Spleen (tissue), 11 donors: ENCODE measurements at regions not wholly inside any gene's neighbourhood (a gene's known extent, or its start where the extent isn't known, plus 50 kb on each side); places are given as distances from the start of the nearest gene placed in this dataset.
A peak's percentile ranks its signal among the peaks of the same experiment; 100 is the strongest.

ENCODE experiments used
- DNase-seq: peaks from one replicate; pipeline ENCODE4 v3.0.0-alpha.2; 2020
- H3K27ac ChIP-seq, 8 donors: fragments of 200-600 bp; sonication (generic) in 7 of 8; 1 replicate in 4 of 8; 2 replicates in 4 of 8; pipeline versions ENCODE4 v1.5.0 to v1.8.0; 2016 to 2021; ENCODE audit warnings: inconsistent platforms in 4 of 8, mild to moderate bottlenecking in 4 of 8, moderate library complexity in 1 of 8
- H3K27me3 ChIP-seq, 7 donors: fragments of 200-600 bp; sonication (generic) in 6 of 7; replicated peaks in 1 of 7; 1 replicate in 4 of 7; 2 replicates in 3 of 7; pipeline versions ENCODE4 v1.5.0 to v1.8.0; 2016 to 2021; ENCODE audit warnings: inconsistent platforms in 3 of 7, mild to moderate bottlenecking in 1 of 7
- H3K36me3 ChIP-seq, 6 donors: fragments of 200-600 bp; sonication (generic) in 5 of 6; 1 replicate in 4 of 6; 2 replicates in 2 of 6; pipeline versions ENCODE4 v1.5.0 to v1.8.0; 2016 to 2021; ENCODE audit warnings: inconsistent platforms in 2 of 6
- H3K4me1 ChIP-seq, 6 donors: fragments of 200-600 bp; sonication (generic) in 5 of 6; 1 replicate in 3 of 6; 2 replicates in 3 of 6; pipeline versions ENCODE4 v1.5.0 to v1.8.0; 2016 to 2021; ENCODE audit warnings: inconsistent platforms in 3 of 6
- H3K4me3 ChIP-seq, 8 donors: fragments of 200-600 bp; sonication (generic) in 7 of 8; 1 replicate in 4 of 8; 2 replicates in 4 of 8; pipeline versions ENCODE4 v1.5.0 to v1.8.0; 2016 to 2021; ENCODE audit warnings: inconsistent platforms in 4 of 8, mild to moderate bottlenecking in 4 of 8, moderate library complexity in 2 of 8
- H3K9me3 ChIP-seq, 8 donors: fragments of 200-600 bp; sonication (generic) in 7 of 8; 1 replicate in 4 of 8; 2 replicates in 4 of 8; pipeline versions ENCODE4 v1.5.0 to v1.8.0; 2016 to 2021; ENCODE audit warnings: inconsistent platforms in 4 of 8
- CTCF ChIP-seq, 11 experiments: fragments of 200-600 bp in 7 of 11; fragments of 450-650 bp in 4 of 11; sonication (generic) in 4 of 11; IDR thresholded peaks in 8 of 11; conservative IDR thresholded peaks in 3 of 11; 1 replicate in 7 of 11; 2 replicates in 4 of 11; pipeline versions ENCODE4 v1.4.0 to v1.8.0; 2016 to 2021; ENCODE audit warnings: antibody characterized with exemption in 11 of 11, inconsistent platforms in 4 of 11, mild to moderate bottlenecking in 1 of 11
- POLR2A ChIP-seq, 3 donors: fragments of 450-650 bp; IDR thresholded peaks; one replicate each; pipeline ENCODE4 v1.5.1; 2017; ENCODE audit warnings: antibody characterized with exemption in 3 of 3, mild to moderate bottlenecking in 1 of 3
- POLR2AphosphoS5 ChIP-seq, 3 donors: sonication (generic); formaldehyde crosslinking; IDR thresholded peaks; one replicate each; pipeline ENCODE4 v1.5.1; 2017; ENCODE audit warnings: antibody characterized with exemption in 3 of 3
- WGBS, 5 donors: extraction: QIAGEN DNeasy Blood & Tissue Kit in 3 of 5; methylation state at CpG; one replicate each; pipeline versions ENCODE4 v1.1.5 to v1.1.7; 2013 to 2018; 5-methylcytosine and 5-hydroxymethylcytosine counted together
- intact Hi-C: fragments of 100-400 bp; cut with DNase I; formaldehyde crosslinking; loops from one replicate; pipeline ENCODE4 v1.15.0; 2023; ENCODE audit warnings: low total_unique reads
- donor health status: healthy with polysubstance abuse.
- donor health status: DM: no; HTN: no; CAD: no; lungs with moderate emphysema.
- donor health status: DM: no; HTN: no; CAD: no.
- donor health status: Bipolar disorder and iron deficiency.
- donor health status: healthy.
- donor health status: DM: no; HTN: no; CAD: no.
- donor health status: DM: yes; HTN: yes; CAD: no.

- DNase-seq = no peak
- Histone ChIP-seq H3K27ac (no peak overlapping the region), H3K36me3 (peaks cover 0 to 99% (median 88%) of the 10 kb centered on the region in 6 donors), H3K4me3 (no peak overlapping the region), H3K9me3 (no peaks in the 10 kb centered on the region), H3K27me3 (no peaks in the 10 kb centered on the region), H3K4me1 (peaks cover 10 to 44% (median 33%) of the 10 kb centered on the region in 6 donors)
- TF ChIP-seq CTCF (IDR thresholded peaks at IDR 0.05 in 8 of 11, conservative IDR thresholded peaks at IDR 0.05 in 3 of 11) (no peak), POLR2AphosphoS5 (IDR thresholded peaks at IDR 0.05) (peak in 1 of 3 donors; percentile 19)
- intact Hi-C loops = no loop called here
- WGBS, 5 donors = 90 to 98% (median 94%) methylated on average over 9 to 12 of the region's 12 CpGs
Measured at GRCh38 chr17:77496401-77496801, 355.6 kb downstream of the SEC14L1 start.

GRCh38 chr17:77496831-77497577 lies 356.2 kb downstream of the SEC14L1 start:
- WGBS, 5 donors = 92 to 96% (median 95%) methylated on average over 5 to 9 of the region's 9 CpGs
- H3K4me3 ChIP-seq = no peak overlapping the region
- intact Hi-C loops = no loop called here
- no peaks in the 10 kb centered on the region for H3K27me3 ChIP-seq
- no peaks in the 10 kb centered on the region for H3K9me3 ChIP-seq
- H3K4me1 ChIP-seq = peaks cover 10 to 38% (median 28%) of the 10 kb centered on the region in 6 donors
- H3K27ac ChIP-seq = no peak overlapping the region
- TF ChIP-seq CTCF (IDR thresholded peaks at IDR 0.05 in 8 of 11, conservative IDR thresholded peaks at IDR 0.05 in 3 of 11) (no peak), POLR2A (IDR thresholded peaks at IDR 0.05) (no peak), POLR2AphosphoS5 (IDR thresholded peaks at IDR 0.05) (peak in 2 of 3 donors; percentile 25 to 57)
- DNase-seq = peak; percentile 72
- peaks cover 0 to 99% (median 89%) of the 10 kb centered on the region in 6 donors for H3K36me3 ChIP-seq

GRCh38 chr17:77497578-77497934 lies 356.8 kb downstream of the SEC14L1 start:
- peak; percentile 45 for DNase-seq

More at GRCh38 chr17:77497578-77497934, 356.8 kb downstream of the SEC14L1 start:
- intact Hi-C loops = no loop called here
- Histone ChIP-seq H3K9me3 (no peaks in the 10 kb centered on the region), H3K27ac (no peak overlapping the region), H3K4me1 (peaks cover 10 to 32% (median 24%) of the 10 kb centered on the region in 6 donors), H3K4me3 (no peak overlapping the region), H3K27me3 (no peaks in the 10 kb centered on the region), H3K36me3 (peaks cover 0 to 99% (median 83%) of the 10 kb centered on the region in 6 donors)
- 82 to 98% (median 93%) methylated on average over 6 to 8 of the region's 8 CpGs for WGBS, 5 donors
- peak in 1 of 3 donors; percentile 58 for TF ChIP-seq POLR2AphosphoS5 (IDR thresholded peaks at IDR 0.05)
- no peak for TF ChIP-seq CTCF (IDR thresholded peaks at IDR 0.05 in 8 of 11, conservative IDR thresholded peaks at IDR 0.05 in 3 of 11)
- no peak for TF ChIP-seq POLR2A (IDR thresholded peaks at IDR 0.05)
